T-helper 17 cell (primary cell): ENCODE measurements at regions not wholly inside any gene's neighbourhood (a gene's known extent, or its start where the extent isn't known, plus 50 kb on each side); places are given as distances from the start of the nearest gene placed in this dataset.

Source experiments
- ATAC-seq: fragments of 150-1000 bp; cut with Tn5 transposase; 2 replicates; pipeline ENCODE4 v1.10.0; 2021; ENCODE audit warnings: mild to moderate bottlenecking, moderate library complexity
- DNase-seq, 3 donors: peaks; one replicate each; pipeline versions ENCODE4 v3.0.0 to v3.0.0-alpha.2; 2020 to 2021
- H3K9me3 ChIP-seq: one replicate; pipeline ENCODE4 v1.7.0; 2013; ENCODE audit warnings: low read length, mild to moderate bottlenecking; ENCODE audit not compliant: control insufficient read depth, poor library complexity, severe bottlenecking
- H3K27ac Mint-ChIP-seq: one replicate; pipeline ENCODE4 v1.8.0; 2022; ENCODE audit warnings: mild to moderate bottlenecking, moderate library complexity, mixed read lengths
- H3K27me3 Mint-ChIP-seq: one replicate; pipeline ENCODE4 v1.8.0; 2022; ENCODE audit warnings: mixed read lengths
- H3K36me3 Mint-ChIP-seq: one replicate; pipeline ENCODE4 v1.8.0; 2022; ENCODE audit warnings: low read depth, mixed read lengths
- H3K4me1 Mint-ChIP-seq: one replicate; pipeline ENCODE4 v1.8.0; 2022; ENCODE audit warnings: mild to moderate bottlenecking, mixed read lengths
- H3K4me3 Mint-ChIP-seq: one replicate; pipeline ENCODE4 v1.8.0; 2022; ENCODE audit warnings: mild to moderate bottlenecking, moderate library complexity, mixed read lengths

DNA sequence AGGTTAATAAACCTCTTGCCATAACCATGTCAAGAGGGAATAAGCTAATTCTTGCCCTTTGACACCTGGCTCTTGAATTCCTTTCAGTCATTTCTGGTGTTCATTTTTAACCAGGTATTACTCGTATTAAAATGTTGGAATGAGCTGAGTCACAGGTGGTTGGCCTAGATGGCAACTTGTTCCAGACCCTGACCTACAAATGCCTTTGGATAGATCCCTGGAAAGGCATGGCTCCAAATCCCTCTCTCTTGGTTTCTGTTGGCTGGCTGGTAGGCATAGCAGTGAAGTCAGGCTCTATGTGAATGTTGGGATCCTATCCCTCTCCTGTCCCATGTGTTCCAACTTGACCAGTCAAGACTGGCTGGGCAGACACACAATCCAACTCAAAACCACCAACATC, 277.1 kb upstream of the PROK2 start:
- no peak overlapping the region for H3K4me3 Mint-ChIP-seq
- ATAC-seq (no peak), DNase-seq (no peak)
- H3K9me3 ChIP-seq = no peaks in the 10 kb centered on the region
- peaks cover 9% of the 10 kb centered on the region for H3K27me3 Mint-ChIP-seq
- H3K4me1 Mint-ChIP-seq = peaks cover 2% of the 10 kb centered on the region
- no peaks in the 10 kb centered on the region for H3K36me3 Mint-ChIP-seq
- H3K27ac Mint-ChIP-seq = no peak overlapping the region

DNA sequence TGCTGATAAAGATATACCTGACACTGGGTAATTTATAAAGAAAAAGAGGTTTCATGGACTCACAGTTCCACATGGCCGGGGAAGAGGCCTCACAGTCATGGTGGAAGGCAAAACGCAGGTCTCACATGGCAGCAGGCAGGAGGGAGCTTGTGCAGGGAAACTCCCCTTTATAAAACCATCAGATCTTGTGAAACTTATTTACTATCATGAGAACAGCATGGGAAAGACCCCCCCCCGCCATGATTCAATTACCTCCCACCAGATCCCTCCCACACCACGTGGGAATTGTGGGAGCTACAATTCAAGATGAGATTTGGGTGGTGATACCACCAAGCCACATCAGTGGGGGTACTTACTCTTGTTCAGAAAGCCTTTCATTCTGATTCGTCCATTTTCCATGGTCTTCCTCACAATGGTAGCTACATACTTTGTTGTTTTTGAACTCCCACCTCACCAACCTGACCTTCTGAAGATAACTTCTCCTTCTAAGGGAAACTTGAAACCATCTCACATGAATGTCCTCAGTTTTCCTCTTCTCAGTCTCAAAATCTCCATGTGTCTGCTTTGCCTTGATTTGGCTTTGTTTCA, 275.6 kb upstream of the PROK2 start:
- Mint-ChIP-seq H3K4me1 (no peaks in the 10 kb centered on the region), H3K36me3 (no peaks in the 10 kb centered on the region), H3K27me3 (no peaks in the 10 kb centered on the region), H3K27ac (no peak overlapping the region), H3K4me3 (no peak overlapping the region)
- ATAC-seq (no peak), DNase-seq (no peak)
- H3K9me3 ChIP-seq = no peaks in the 10 kb centered on the region

DNA sequence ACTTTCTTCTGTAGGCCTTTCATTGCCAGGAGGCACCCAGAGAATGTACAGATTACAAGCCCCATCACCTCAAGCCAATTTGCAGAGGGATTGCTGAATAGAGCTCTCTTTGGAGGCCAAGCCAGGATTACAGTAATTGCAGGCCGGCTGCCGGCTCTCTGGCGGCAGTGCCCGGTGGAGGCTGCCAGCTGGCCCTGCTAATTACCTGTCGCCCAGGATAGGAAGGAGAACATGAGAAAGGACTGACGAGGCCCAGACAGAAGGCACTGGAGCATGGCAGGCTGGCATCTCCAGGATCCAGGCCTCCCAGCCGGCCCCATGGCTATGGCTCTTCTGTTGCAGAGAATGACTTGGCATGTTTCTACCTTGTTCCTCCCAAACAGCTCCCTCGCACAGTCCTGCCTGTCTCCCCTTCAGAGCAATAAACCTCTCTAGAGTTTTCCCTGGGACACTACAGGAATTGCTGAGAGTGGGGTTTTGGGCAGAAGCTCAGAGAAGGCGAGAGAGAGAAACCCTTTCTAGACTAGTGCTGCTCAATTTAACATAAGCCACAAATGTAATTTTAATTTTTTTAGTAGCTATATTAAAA, 273.6 kb upstream of the PROK2 start:
- Mint-ChIP-seq H3K4me1 (no peaks in the 10 kb centered on the region), H3K36me3 (no peaks in the 10 kb centered on the region), H3K4me3 (no peak overlapping the region), H3K27me3 (no peaks in the 10 kb centered on the region), H3K27ac (no peak overlapping the region)
- no peaks in the 10 kb centered on the region for H3K9me3 ChIP-seq
- DNase-seq (no peak), ATAC-seq (no peak)

DNA sequence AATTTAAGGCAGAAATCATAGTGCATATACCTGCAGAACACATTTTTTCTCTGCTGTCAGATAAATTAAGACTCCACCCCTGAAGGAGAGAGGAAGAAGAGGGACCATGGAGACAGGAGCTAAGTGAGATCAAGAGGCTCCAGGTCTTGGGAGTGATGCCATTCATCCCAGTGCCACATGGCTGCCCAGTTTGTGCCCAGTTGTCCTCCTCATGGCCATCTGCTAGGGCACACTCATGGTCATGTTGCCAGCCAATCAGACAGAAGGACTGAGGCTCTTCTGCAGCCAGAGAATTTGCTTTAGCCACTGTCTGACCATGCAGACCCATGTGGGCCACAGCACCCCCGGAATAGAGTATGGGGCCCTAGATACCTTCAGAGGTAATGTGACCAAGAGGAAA, 270.5 kb upstream of the PROK2 start:
- no peak overlapping the region for H3K4me3 Mint-ChIP-seq
- no peaks in the 10 kb centered on the region for H3K27me3 Mint-ChIP-seq
- H3K36me3 Mint-ChIP-seq = no peaks in the 10 kb centered on the region
- DNase-seq (no peak), ATAC-seq (no peak)
- H3K9me3 ChIP-seq = no peaks in the 10 kb centered on the region
- H3K4me1 Mint-ChIP-seq = no peaks in the 10 kb centered on the region
- H3K27ac Mint-ChIP-seq = no peak overlapping the region

DNA sequence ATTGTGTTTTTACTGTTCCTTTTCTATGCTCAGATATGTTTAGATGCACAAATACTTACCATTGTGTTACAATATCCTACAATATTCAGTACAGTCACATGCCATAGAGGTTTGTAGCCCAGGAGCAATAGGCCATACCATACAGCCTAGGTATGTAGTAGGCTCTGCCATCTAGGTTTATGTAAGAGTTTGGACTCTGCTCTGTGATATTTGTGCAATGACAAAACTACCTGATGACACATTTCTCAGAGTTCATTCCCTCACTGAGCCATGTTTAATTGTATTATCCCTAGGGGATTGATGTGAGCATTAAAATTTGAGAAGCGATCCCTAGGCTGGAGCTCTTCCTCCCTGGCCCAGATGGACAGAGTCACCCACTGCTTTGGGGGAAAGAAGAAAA, 270.0 kb upstream of the PROK2 start:
- H3K4me3 Mint-ChIP-seq = no peak overlapping the region
- no peaks in the 10 kb centered on the region for H3K27me3 Mint-ChIP-seq
- no peaks in the 10 kb centered on the region for H3K36me3 Mint-ChIP-seq
- no peak overlapping the region for H3K27ac Mint-ChIP-seq
- no peak for DNase-seq
- no peak for ATAC-seq
- H3K4me1 Mint-ChIP-seq = no peaks in the 10 kb centered on the region
- no peaks in the 10 kb centered on the region for H3K9me3 ChIP-seq

GRCh38 chr3:72052841-72053409, 268.0 kb upstream of the PROK2 start:
- Mint-ChIP-seq H3K4me1 (peaks cover 3% of the 10 kb centered on the region), H3K27ac (no peak overlapping the region), H3K36me3 (no peaks in the 10 kb centered on the region), H3K4me3 (no peak overlapping the region), H3K27me3 (peaks cover 6% of the 10 kb centered on the region)
- H3K9me3 ChIP-seq = no peaks in the 10 kb centered on the region
- no peak for ATAC-seq
- DNase-seq = no peak

GRCh38 chr3:72050771-72051170, 265.8 kb upstream of the PROK2 start:
- no peak overlapping the region for H3K4me3 Mint-ChIP-seq
- DNase-seq (no peak), ATAC-seq (no peak)
- H3K4me1 Mint-ChIP-seq = peaks cover 3% of the 10 kb centered on the region
- H3K27me3 Mint-ChIP-seq = peaks cover 6% of the 10 kb centered on the region
- no peak overlapping the region for H3K27ac Mint-ChIP-seq
- no peaks in the 10 kb centered on the region for H3K9me3 ChIP-seq
- H3K36me3 Mint-ChIP-seq = no peaks in the 10 kb centered on the region

DNA sequence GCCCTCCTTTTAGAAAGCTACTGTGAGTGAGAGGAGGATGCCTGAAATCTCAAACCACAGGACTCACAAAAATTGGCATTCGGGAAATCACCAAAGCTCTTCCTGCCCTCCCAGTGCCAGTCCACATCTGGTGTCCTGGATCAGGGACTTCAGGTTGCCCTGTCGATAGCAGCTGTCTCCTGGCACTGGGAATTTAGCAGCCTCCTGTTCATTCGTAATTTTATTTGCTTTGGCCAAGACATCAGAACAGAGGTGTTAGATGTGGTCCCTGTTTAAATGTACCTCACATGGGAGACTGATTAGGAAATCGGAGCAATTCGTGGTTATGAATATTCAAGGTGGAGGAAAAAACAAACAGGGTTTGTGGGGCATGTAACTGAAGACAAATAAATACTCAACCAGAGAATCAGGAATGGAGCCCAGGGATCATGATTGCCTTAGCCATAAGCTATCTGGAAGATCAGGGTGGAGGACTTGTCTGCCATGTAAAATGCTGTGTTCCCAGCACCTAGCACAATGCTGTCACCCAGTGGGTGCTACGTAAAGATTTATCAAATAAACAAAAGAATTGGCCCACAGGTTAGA, 265.2 kb upstream of the PROK2 start:
- Mint-ChIP-seq H3K36me3 (no peaks in the 10 kb centered on the region), H3K4me3 (no peak overlapping the region), H3K4me1 (peaks cover 3% of the 10 kb centered on the region), H3K27ac (no peak overlapping the region), H3K27me3 (peaks cover 6% of the 10 kb centered on the region)
- DNase-seq (no peak), ATAC-seq (no peak)
- H3K9me3 ChIP-seq = no peaks in the 10 kb centered on the region

DNA sequence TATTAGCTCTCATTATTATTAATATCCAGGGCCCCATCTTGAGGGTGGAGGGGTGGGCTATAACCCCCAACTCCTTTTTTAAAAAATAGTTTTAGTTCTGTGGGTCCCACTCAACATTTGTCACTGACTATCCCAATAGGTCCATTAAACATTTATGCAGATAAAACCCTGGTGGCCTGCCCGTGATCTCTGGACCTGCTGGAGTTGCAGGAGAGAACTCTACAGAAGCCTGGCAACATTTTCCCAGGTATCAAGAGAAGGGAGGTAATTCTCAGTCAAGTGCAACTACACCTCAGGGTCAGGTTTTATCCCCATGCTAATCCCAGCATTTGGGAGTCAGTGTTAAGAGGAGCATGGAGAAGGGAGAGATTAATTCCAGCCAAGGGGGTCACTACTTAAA, 264.4 kb upstream of the PROK2 start:
- peaks cover 8% of the 10 kb centered on the region for H3K27me3 Mint-ChIP-seq
- DNase-seq = no peak
- H3K27ac Mint-ChIP-seq = no peak overlapping the region
- H3K9me3 ChIP-seq = no peaks in the 10 kb centered on the region
- no peak for ATAC-seq
- H3K4me3 Mint-ChIP-seq = no peak overlapping the region
- no peaks in the 10 kb centered on the region for H3K36me3 Mint-ChIP-seq
- H3K4me1 Mint-ChIP-seq = peaks cover 3% of the 10 kb centered on the region

DNA sequence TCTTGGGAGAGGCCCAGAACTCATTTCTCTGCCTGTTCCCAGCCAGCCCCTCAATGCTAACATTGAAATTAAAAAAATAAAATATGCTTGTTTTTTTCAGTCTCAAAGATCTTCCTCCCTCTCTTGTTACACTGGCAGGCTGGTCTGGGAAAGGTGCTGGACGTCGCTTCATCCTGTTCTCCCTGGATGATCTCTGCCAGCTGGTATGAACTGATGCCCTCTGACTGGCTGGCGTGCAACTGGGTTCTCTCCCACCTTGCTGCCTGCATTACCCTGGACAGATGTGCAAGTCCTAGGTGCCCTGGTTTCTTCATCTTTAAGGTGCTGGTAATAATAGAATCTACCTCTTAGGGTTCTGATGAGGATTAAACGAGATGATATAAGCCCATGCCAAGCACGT, 263.9 kb upstream of the PROK2 start:
- H3K9me3 ChIP-seq = no peaks in the 10 kb centered on the region
- H3K36me3 Mint-ChIP-seq = no peaks in the 10 kb centered on the region
- H3K4me1 Mint-ChIP-seq = peaks cover 3% of the 10 kb centered on the region
- H3K4me3 Mint-ChIP-seq = no peak overlapping the region
- H3K27ac Mint-ChIP-seq = no peak overlapping the region
- DNase-seq (no peak), ATAC-seq (no peak)
- H3K27me3 Mint-ChIP-seq = peaks cover 11% of the 10 kb centered on the region

DNA sequence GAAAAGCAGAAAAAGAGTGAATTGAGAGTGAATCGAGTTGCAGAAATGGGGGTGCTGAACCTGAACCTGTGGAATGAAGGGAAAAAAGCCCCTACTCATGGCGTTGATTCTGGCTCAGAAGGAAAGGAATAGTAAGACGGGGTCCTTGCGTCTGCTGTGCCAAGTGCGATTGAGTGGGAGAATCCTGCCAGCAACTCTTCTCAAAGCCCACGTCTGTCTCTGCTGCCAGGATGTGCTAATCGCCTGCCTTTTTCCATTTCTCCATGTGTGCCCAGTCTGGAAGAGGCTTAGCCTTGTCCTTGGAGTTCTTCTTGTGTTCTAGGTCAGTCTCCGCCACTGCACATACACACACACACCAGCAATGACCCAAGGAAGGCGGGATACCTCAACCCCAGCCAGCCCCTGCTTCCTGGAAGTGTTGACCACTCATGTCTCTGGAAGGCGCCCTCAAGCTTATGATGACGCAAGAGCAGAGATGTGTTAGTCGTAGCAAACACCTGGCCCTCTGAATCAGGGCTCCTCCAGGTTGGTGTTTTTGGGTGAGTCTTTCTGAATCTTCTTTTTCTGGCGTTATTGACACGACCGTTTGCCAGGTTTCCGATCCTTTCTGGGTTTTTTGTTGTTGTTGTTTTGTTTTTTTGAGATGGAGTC, 262.4 kb upstream of the PROK2 start:
- Mint-ChIP-seq H3K27me3 (peaks cover 20% of the 10 kb centered on the region), H3K27ac (no peak overlapping the region)
- no peak for ATAC-seq

GRCh38 chr3:72044231-72044855, 259.4 kb upstream of the PROK2 start:
- H3K36me3 Mint-ChIP-seq = no peaks in the 10 kb centered on the region
- DNase-seq (no peak), ATAC-seq (no peak)
- no peak overlapping the region for H3K27ac Mint-ChIP-seq
- H3K27me3 Mint-ChIP-seq = peaks cover 36% of the 10 kb centered on the region
- no peaks in the 10 kb centered on the region for H3K9me3 ChIP-seq
- H3K4me1 Mint-ChIP-seq = peaks cover 3% of the 10 kb centered on the region
- H3K4me3 Mint-ChIP-seq = no peak overlapping the region

More for the DNA sequence above, 262.4 kb upstream of the PROK2 start:
- DNase-seq = no peak
- Mint-ChIP-seq H3K36me3 (no peaks in the 10 kb centered on the region), H3K4me3 (no peak overlapping the region), H3K4me1 (peaks cover 3% of the 10 kb centered on the region)
- no peaks in the 10 kb centered on the region for H3K9me3 ChIP-seq
